Cortex of kidney (tissue), 1 donor: ENCODE measurements at regions not wholly inside any gene's neighbourhood (a gene's known extent, or its start where the extent isn't known, plus 50 kb on each side); places are given as distances from the start of the nearest gene placed in this dataset.

Source experiments
- DNase-seq: peaks from one replicate; lab custom pipeline; 2025; lab: John Stamatoyannopoulos, UW

- no peak for DNase-seq
These were observed 501.6 kb downstream of the VRK1 start for GRCh38 chr14:97298736-97299135.

DNA sequence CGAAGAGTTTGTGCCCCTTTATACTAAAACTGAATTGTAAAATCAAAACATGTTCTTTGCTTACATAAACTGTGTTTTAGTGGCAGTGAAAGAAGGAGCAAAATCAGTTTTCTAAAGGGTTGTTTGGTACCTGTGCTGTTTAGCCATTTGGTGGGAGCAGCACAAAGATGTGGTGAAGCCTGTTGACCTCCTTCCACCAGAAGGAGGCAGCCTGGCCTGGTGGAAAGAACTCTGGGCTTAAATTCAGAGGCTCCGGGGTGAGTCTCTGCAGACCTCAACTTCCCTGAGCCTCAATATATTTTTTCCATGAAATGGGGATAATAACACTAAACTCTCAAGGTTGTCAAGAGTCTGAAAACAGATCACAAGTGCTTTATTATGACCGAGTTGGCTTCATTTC is 502.5 kb downstream of the VRK1 start:
- no peak for DNase-seq

DNA sequence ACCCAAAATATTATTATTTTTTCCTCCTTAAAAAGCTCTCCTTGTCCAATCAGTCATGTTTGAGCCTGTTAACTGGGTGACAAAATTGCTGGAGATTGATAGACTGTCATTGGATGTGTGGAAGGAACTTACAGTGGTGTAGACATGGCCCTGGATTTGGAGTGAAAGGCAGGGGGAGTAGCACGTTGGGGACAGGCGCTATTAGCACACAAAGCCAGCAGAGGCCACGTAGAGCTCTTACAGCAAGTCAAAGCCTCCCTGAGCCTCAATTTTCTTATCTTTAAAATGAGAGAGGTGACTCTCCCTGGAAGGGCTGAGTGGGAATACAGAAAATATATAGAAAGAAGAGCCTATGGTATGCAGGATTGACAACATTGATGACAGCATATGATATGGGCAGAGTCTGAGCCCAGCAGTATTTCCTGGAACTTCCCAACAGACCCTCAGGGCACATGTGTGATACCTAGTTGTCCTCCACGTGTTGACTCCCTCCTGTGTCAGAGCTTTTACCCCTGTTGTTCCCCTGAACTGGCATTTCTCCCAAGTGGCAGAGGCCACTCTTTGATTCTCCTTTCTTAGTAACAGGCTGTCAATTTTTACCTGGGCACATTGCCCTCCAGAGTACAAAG is 504.9 kb downstream of the VRK1 start:
- DNase-seq = no peak

GRCh38 chr14:97306133-97306759 is 509.1 kb downstream of the VRK1 start:
- DNase-seq = no peak

DNA sequence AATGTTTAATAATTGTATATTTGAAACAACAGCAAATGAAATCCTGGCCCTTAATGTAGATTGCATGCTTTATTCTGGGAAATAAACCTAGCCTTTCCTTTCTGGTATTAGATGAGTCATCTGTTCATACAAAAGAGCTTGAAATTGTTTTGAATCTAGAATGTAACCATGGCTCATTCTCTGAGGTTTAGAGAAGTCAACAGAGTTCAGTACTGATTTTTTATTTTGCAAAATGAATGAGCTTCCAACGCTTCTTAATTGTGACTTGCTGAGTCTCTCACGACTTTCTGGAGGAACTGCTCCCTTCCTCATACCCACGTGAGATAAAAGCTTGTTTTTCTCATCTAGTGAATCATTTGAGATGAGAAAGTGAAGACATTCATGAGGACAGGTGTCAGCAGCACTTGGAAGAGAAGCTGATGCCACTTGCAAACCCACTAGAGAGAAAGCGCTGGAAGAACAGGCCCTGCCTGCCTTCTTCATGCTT is 509.6 kb downstream of the VRK1 start:
- DNase-seq = no peak

DNA sequence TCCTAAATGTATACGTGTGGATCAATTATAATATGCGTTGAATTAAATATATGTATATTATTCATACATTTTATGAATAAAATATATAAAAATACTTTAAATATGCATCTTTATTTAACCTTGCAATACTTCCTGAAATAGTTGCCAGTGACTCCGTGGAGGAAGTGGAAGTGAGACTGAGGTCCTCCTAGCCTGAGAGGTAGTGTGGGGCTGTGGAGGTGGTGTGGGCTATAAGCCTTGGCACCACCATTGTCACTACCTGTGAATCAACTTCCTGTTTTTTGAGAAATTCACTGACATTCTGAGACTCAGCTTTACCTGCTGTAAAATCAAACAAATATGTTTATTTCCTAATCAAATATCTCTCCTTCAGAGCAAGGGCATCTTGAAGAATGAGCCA is 514.2 kb downstream of the VRK1 start:
- DNase-seq = no peak

GRCh38 chr14:97312910-97313309 is 515.7 kb downstream of the VRK1 start:
- no peak for DNase-seq

DNA sequence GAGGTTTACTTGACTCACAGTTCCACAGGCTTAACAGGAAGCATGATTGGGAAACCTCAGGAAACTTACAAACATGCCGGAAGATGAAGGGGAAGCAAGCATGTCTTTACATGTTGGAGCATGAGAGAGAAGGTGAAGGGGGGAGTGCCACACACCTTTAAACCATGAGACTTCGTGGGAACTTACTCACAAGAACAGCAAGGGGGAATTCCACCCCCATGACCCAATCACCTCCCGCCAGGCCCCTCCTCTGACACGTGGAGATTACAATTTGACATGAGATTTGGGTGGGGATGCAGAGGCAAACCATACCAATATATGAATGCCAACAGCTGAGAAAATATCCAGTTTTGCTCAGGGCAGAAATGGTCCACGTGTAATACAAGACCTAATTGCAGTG is 518.6 kb downstream of the VRK1 start:
- DNase-seq = no peak

- no peak for DNase-seq
These were observed 521.2 kb downstream of the VRK1 start for GRCh38 chr14:97318380-97318779.

GRCh38 chr14:97319691-97320090 is 522.5 kb downstream of the VRK1 start:
- no peak for DNase-seq

GRCh38 chr14:97328743-97329142 is 531.6 kb downstream of the VRK1 start:
- DNase-seq = no peak

DNA sequence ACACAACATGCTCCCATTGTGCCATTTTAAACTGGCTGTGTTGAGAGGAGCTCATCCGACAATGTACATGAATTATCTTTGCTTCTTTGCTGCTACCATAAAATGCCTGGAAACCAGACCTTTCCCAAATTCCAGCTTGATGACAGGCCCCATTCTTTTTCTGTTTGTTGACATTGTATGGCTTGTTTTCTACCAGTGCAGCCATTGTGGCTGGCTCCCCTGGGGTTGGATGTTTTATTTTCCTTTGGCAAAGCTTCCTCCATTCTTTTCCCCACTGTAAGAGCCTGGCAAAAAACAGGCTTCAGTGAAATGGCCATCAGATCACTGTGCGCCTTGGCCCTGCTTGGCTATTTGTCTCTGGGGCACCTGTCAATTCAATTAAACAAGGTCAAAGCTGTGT is 532.5 kb downstream of the VRK1 start:
- DNase-seq = no peak

DNA sequence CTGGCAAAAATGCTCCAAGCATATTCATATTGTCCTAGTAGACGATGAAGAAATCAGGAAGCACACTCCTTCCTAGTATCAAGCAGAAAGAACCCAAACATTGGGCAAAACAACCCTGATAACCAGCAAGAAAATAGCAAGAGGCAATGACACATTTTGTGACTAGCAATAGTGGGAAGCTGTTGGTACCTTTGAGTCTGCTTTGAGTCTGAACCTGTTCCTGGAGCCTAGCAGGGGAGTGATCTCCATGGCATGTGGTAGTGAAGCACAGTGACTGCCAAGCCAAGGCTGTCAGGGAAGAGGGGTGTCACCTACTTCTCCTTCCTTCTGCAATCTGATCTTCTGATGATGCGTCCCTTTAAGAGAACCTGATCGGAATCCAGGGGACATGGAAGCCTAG is 533.9 kb downstream of the VRK1 start:
- DNase-seq = no peak

- DNase-seq = no peak
These were observed 534.3 kb downstream of the VRK1 start for GRCh38 chr14:97331526-97331925.

- no peak for DNase-seq
These were observed 539.0 kb downstream of the VRK1 start for GRCh38 chr14:97336179-97336578.

GRCh38 chr14:97336816-97337215 is 539.6 kb downstream of the VRK1 start:
- DNase-seq = no peak

DNA sequence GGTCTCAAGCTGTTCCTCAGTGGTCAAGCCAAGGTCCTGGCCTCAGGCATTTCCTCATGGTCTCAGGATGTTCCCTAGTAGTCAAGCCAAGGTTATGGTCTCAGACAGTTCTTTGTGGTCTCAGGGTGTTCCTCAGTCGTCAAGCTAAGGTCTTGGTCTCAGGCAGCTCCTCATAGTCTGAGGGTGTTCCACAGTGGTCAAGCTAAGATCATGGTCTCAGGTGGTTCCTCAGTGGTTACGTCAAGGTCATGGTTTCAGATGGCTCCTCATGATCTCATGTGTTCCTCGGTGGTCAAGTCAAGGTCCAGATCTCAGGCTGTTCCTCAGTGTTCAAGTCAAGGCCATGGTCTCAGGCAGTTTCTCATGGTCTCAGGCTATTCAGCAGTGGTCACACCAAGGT is 540.1 kb downstream of the VRK1 start:
- no peak for DNase-seq

GRCh38 chr14:97337670-97338069 is 540.5 kb downstream of the VRK1 start:
- DNase-seq = no peak

GRCh38 chr14:97344666-97345065 is 547.5 kb downstream of the VRK1 start:
- DNase-seq = no peak

DNA sequence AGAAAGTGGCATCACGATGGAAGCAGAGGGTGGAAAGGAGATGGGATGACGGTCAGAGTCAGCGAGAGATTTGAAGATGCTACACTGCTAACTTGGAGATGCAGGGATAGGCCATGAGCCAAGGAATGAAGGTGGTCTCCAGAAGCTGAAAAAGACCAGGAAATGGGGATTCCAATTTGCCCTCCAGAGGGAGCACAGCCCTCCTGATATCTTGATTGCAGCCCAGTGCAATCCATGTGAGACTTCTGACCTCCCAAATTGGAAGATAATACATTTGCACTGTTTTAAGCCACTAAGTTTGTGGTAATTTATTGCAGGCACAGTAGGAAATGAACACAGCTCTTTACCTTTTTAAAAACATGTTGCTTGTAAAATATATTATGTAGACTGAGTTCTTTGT is 549.5 kb downstream of the VRK1 start:
- no peak for DNase-seq

GRCh38 chr14:97349463-97349862 is 552.3 kb downstream of the VRK1 start:
- DNase-seq = no peak

DNA sequence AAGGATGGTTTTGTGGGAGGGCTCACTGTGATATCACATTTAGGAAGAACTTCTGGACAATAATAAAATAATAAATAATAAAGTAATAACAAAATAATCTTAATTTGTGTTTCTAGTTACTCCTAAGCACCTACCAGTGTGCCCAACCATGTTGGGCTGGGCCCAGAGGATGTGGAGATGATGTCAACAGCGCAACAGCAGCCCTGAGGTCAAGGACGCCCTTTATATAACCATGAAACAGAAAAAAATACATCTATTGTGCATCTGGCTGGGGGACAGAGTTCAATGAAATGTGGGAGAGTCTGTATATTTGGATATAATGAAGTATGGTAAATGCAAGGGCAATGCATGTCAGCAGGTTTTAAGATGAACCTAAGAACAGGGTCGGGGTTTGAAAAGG is 552.8 kb downstream of the VRK1 start:
- DNase-seq = no peak

DNA sequence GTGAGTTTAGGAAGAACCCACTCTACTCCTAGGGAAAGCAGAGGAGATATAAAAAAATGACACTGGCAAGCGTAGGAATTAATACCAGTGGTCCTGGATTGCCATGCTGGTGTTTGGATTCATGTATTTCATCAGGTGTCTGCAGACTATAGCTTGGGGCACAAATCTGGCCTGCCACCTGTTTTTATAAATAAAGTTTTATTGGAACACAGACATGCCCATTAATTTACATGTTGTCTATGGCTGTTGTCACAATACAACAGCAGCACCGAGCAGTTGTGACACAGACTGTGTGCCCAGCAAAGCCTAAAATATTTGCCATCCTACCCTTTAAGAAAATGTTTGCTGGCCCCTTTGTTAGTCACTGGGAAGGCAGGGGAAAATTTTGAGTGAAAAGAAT is 553.2 kb downstream of the VRK1 start:
- DNase-seq = no peak
